HG03520 (cell line): ENCODE measurements at regions not wholly inside any gene's neighbourhood (a gene's known extent, or its start where the extent isn't known, plus 50 kb on each side); places are given as distances from the start of the nearest gene placed in this dataset.

Experiments
- ATAC-seq: cut with Tn5 transposase; IDR thresholded peaks from one replicate; pipeline ENCODE4 v1.9.1; 2021; ENCODE audit warnings: mild to moderate bottlenecking, moderate library complexity; ENCODE audit not compliant: unreplicated experiment

GRCh38 chr13:109454167-109454917, 332.0 kb downstream of the IRS2 start:
- ATAC-seq, result no peak

GRCh38 chr13:109451726-109452125, 334.7 kb downstream of the IRS2 start:
- ATAC-seq, result no peak

- no peak for ATAC-seq
Observed at GRCh38 chr13:109448629-109449028, 337.8 kb downstream of the IRS2 start.

GRCh38 chr13:109447667-109448066, 338.7 kb downstream of the IRS2 start:
- no peak for ATAC-seq

- ATAC-seq, result no peak
Observed at GRCh38 chr13:109440320-109440719, 346.1 kb downstream of the IRS2 start.

- no peak for ATAC-seq
Observed at GRCh38 chr13:109439813-109440212, 346.6 kb downstream of the IRS2 start.

- ATAC-seq, result no peak
Observed at GRCh38 chr13:109436841-109437240, 349.5 kb downstream of the IRS2 start.

GRCh38 chr13:109436055-109436622, 350.2 kb downstream of the IRS2 start:
- ATAC-seq, result no peak

- no peak for ATAC-seq
Observed at GRCh38 chr13:109431217-109431616, 355.2 kb downstream of the IRS2 start.

GRCh38 chr13:109428146-109428545, 358.2 kb downstream of the IRS2 start:
- ATAC-seq, result no peak

- ATAC-seq, result no peak
Observed at GRCh38 chr13:109427695-109428094, 358.7 kb downstream of the IRS2 start.

GRCh38 chr13:109427148-109427547, 359.2 kb downstream of the IRS2 start:
- no peak for ATAC-seq

- ATAC-seq, result no peak
Observed at GRCh38 chr13:109426690-109426990, 359.7 kb downstream of the IRS2 start.

GRCh38 chr13:109425821-109426689, 360.3 kb downstream of the IRS2 start:
- no peak for ATAC-seq

GRCh38 chr13:109422161-109422560, 364.2 kb downstream of the IRS2 start:
- ATAC-seq, result no peak

GRCh38 chr13:109419896-109420295, 366.5 kb downstream of the IRS2 start:
- ATAC-seq, result no peak

GRCh38 chr13:109418111-109418510, 368.3 kb downstream of the IRS2 start:
- no peak for ATAC-seq

- ATAC-seq, result no peak
Observed at GRCh38 chr13:109416001-109416400, 370.4 kb downstream of the IRS2 start.

GRCh38 chr13:109415057-109415456, 371.3 kb downstream of the IRS2 start:
- no peak for ATAC-seq

GRCh38 chr13:109412283-109412901, 374.0 kb downstream of the IRS2 start:
- ATAC-seq, result no peak

- ATAC-seq, result no peak
Observed at GRCh38 chr13:109410868-109411267, 375.5 kb downstream of the IRS2 start.
